ENCODE measurements at regions not wholly inside any gene's neighbourhood (a gene's known extent, or its start where the extent isn't known, plus 50 kb on each side); places are given as distances from the start of the nearest gene placed in this dataset.

GRCh38 chr15:26352909-26353308 is 420.0 kb downstream of the GABRB3 start:
- H3K9me3 Mint-ChIP-seq = peaks cover 6% of the 10 kb centered on the region
- H3K36me3 Mint-ChIP-seq (ENCODE audit: low read depth) = no peaks in the 10 kb centered on the region
- H3K27me3 Mint-ChIP-seq (ENCODE audit: low read depth) = no peaks in the 10 kb centered on the region
- H3K4me1 Mint-ChIP-seq (ENCODE audit: low read depth) = no peaks in the 10 kb centered on the region
- no peak overlapping the region for H3K4me3 Mint-ChIP-seq
- H3K27ac Mint-ChIP-seq = no peak overlapping the region

GRCh38 chr15:26352406-26352805 is 420.5 kb downstream of the GABRB3 start:
- Mint-ChIP-seq H3K4me1 (ENCODE audit: low read depth) (no peaks in the 10 kb centered on the region), H3K27me3 (ENCODE audit: low read depth) (no peaks in the 10 kb centered on the region), H3K36me3 (ENCODE audit: low read depth) (no peaks in the 10 kb centered on the region)

GRCh38 chr15:26325495-26325894 is 447.4 kb downstream of the GABRB3 start:
- no peaks in the 10 kb centered on the region for H3K36me3 Mint-ChIP-seq (ENCODE audit: low read depth)
- H3K4me1 Mint-ChIP-seq (ENCODE audit: low read depth) = no peaks in the 10 kb centered on the region
- H3K27me3 Mint-ChIP-seq (ENCODE audit: low read depth) = no peaks in the 10 kb centered on the region
- no peak overlapping the region for H3K4me3 Mint-ChIP-seq
- no peak overlapping the region for H3K27ac Mint-ChIP-seq
- H3K9me3 Mint-ChIP-seq = peaks cover 12% of the 10 kb centered on the region

More at GRCh38 chr15:26352406-26352805, 420.5 kb downstream of the GABRB3 start:
- Mint-ChIP-seq H3K27ac (no peak overlapping the region), H3K4me3 (no peak overlapping the region), H3K9me3 (peaks cover 11% of the 10 kb centered on the region)

- Mint-ChIP-seq H3K4me3 (no peak overlapping the region), H3K9me3 (peaks cover 17% of the 10 kb centered on the region), H3K36me3 (ENCODE audit: low read depth) (no peaks in the 10 kb centered on the region), H3K4me1 (ENCODE audit: low read depth) (no peaks in the 10 kb centered on the region), H3K27me3 (ENCODE audit: low read depth) (no peaks in the 10 kb centered on the region), H3K27ac (no peak overlapping the region)
Measured at GRCh38 chr15:26323566-26323965, 449.3 kb downstream of the GABRB3 start.

GRCh38 chr15:26318689-26319088 is 454.2 kb downstream of the GABRB3 start:
- H3K4me1 Mint-ChIP-seq (ENCODE audit: low read depth) = no peaks in the 10 kb centered on the region
- no peak overlapping the region for H3K27ac Mint-ChIP-seq
- H3K9me3 Mint-ChIP-seq = peaks cover 16% of the 10 kb centered on the region
- no peaks in the 10 kb centered on the region for H3K27me3 Mint-ChIP-seq (ENCODE audit: low read depth)
- no peak overlapping the region for H3K4me3 Mint-ChIP-seq
- H3K36me3 Mint-ChIP-seq (ENCODE audit: low read depth) = no peaks in the 10 kb centered on the region

GRCh38 chr15:26314577-26314976 is 451.4 kb upstream of the ATP10A start:
- no peak overlapping the region for H3K27ac Mint-ChIP-seq
- no peaks in the 10 kb centered on the region for H3K36me3 Mint-ChIP-seq (ENCODE audit: low read depth)
- H3K4me1 Mint-ChIP-seq (ENCODE audit: low read depth) = no peaks in the 10 kb centered on the region
- H3K4me3 Mint-ChIP-seq = no peak overlapping the region
- no peaks in the 10 kb centered on the region for H3K27me3 Mint-ChIP-seq (ENCODE audit: low read depth)
- H3K9me3 Mint-ChIP-seq = peaks cover 39% of the 10 kb centered on the region

GRCh38 chr15:26311710-26312236 is 448.6 kb upstream of the ATP10A start:
- Mint-ChIP-seq H3K36me3 (ENCODE audit: low read depth) (no peaks in the 10 kb centered on the region), H3K9me3 (peaks cover 51% of the 10 kb centered on the region), H3K4me3 (no peak overlapping the region), H3K4me1 (ENCODE audit: low read depth) (no peaks in the 10 kb centered on the region), H3K27me3 (ENCODE audit: low read depth) (no peaks in the 10 kb centered on the region), H3K27ac (no peak overlapping the region)

GRCh38 chr15:26298659-26299170 is 435.6 kb upstream of the ATP10A start:
- peaks cover 12% of the 10 kb centered on the region for H3K9me3 Mint-ChIP-seq
- H3K4me1 Mint-ChIP-seq (ENCODE audit: low read depth) = no peaks in the 10 kb centered on the region
- H3K4me3 Mint-ChIP-seq = no peak overlapping the region
- no peak overlapping the region for H3K27ac Mint-ChIP-seq
- no peaks in the 10 kb centered on the region for H3K36me3 Mint-ChIP-seq (ENCODE audit: low read depth)
- H3K27me3 Mint-ChIP-seq (ENCODE audit: low read depth) = no peaks in the 10 kb centered on the region

- Mint-ChIP-seq H3K4me1 (ENCODE audit: low read depth) (no peaks in the 10 kb centered on the region), H3K36me3 (ENCODE audit: low read depth) (no peaks in the 10 kb centered on the region), H3K27ac (no peak overlapping the region), H3K27me3 (ENCODE audit: low read depth) (no peaks in the 10 kb centered on the region), H3K4me3 (no peak overlapping the region), H3K9me3 (peaks cover 14% of the 10 kb centered on the region)
Measured at GRCh38 chr15:26298010-26298658, 435.0 kb upstream of the ATP10A start.

GRCh38 chr15:26295336-26296085 is 432.4 kb upstream of the ATP10A start:
- H3K27ac Mint-ChIP-seq = no peak overlapping the region
- no peaks in the 10 kb centered on the region for H3K36me3 Mint-ChIP-seq (ENCODE audit: low read depth)
- H3K27me3 Mint-ChIP-seq (ENCODE audit: low read depth) = no peaks in the 10 kb centered on the region
- peaks cover 27% of the 10 kb centered on the region for H3K9me3 Mint-ChIP-seq
- H3K4me3 Mint-ChIP-seq = no peak overlapping the region
- H3K4me1 Mint-ChIP-seq (ENCODE audit: low read depth) = no peaks in the 10 kb centered on the region

- H3K27ac Mint-ChIP-seq = no peak overlapping the region
- H3K4me3 Mint-ChIP-seq = no peak overlapping the region
- H3K27me3 Mint-ChIP-seq (ENCODE audit: low read depth) = no peaks in the 10 kb centered on the region
- peaks cover 23% of the 10 kb centered on the region for H3K9me3 Mint-ChIP-seq
- H3K36me3 Mint-ChIP-seq (ENCODE audit: low read depth) = no peaks in the 10 kb centered on the region
- H3K4me1 Mint-ChIP-seq (ENCODE audit: low read depth) = no peaks in the 10 kb centered on the region
Measured at GRCh38 chr15:26294059-26294689, 431.0 kb upstream of the ATP10A start.

- H3K27ac Mint-ChIP-seq = no peak overlapping the region
- H3K4me1 Mint-ChIP-seq (ENCODE audit: low read depth) = no peaks in the 10 kb centered on the region
- peaks cover 27% of the 10 kb centered on the region for H3K9me3 Mint-ChIP-seq
- no peaks in the 10 kb centered on the region for H3K36me3 Mint-ChIP-seq (ENCODE audit: low read depth)
- H3K4me3 Mint-ChIP-seq = no peak overlapping the region
- no peaks in the 10 kb centered on the region for H3K27me3 Mint-ChIP-seq (ENCODE audit: low read depth)
Measured at GRCh38 chr15:26287381-26287780, 424.3 kb upstream of the ATP10A start.

GRCh38 chr15:26280281-26280680 is 417.2 kb upstream of the ATP10A start:
- no peaks in the 10 kb centered on the region for H3K4me1 Mint-ChIP-seq (ENCODE audit: low read depth)
- no peaks in the 10 kb centered on the region for H3K36me3 Mint-ChIP-seq (ENCODE audit: low read depth)

GRCh38 chr15:26261966-26262365 is 398.8 kb upstream of the ATP10A start:
- Mint-ChIP-seq H3K4me1 (ENCODE audit: low read depth) (no peaks in the 10 kb centered on the region), H3K9me3 (no peaks in the 10 kb centered on the region), H3K27ac (no peak overlapping the region), H3K4me3 (no peak overlapping the region), H3K36me3 (ENCODE audit: low read depth) (no peaks in the 10 kb centered on the region), H3K27me3 (ENCODE audit: low read depth) (no peaks in the 10 kb centered on the region)

More at GRCh38 chr15:26280281-26280680, 417.2 kb upstream of the ATP10A start:
- no peak overlapping the region for H3K27ac Mint-ChIP-seq
- H3K27me3 Mint-ChIP-seq (ENCODE audit: low read depth) = no peaks in the 10 kb centered on the region
- H3K9me3 Mint-ChIP-seq = peaks cover 4% of the 10 kb centered on the region
- no peak overlapping the region for H3K4me3 Mint-ChIP-seq

Data from T-helper 1 cell treated with Interleukin-12 subunit alpha and Interleukin-12 subunit beta and Interleukin-4 antibody, amounts not matched to agents 30 μg/mL and 1 μg/mL, for 36 hours (primary cell).